SK-N-SH (cell line): ENCODE measurements at regions not wholly inside any gene's neighbourhood (a gene's known extent, or its start where the extent isn't known, plus 50 kb on each side); places are given as distances from the start of the nearest gene placed in this dataset.

Experiments
- GATA2 ChIP-seq: sonication (generic); formaldehyde crosslinking; IDR thresholded peaks from 2 replicates; pipeline ENCODE4 v1.5.0; 2020; ENCODE audit warnings: mild to moderate bottlenecking, missing genetic modification reagents
- POLR2AphosphoS5 ChIP-seq: IDR thresholded peaks from 2 replicates; pipeline ENCODE4 v1.6.1; 2012; ENCODE audit warnings: low read depth, low read length
- RAD21 ChIP-seq: IDR thresholded peaks from 2 replicates; pipeline ENCODE4 v1.6.1; 2012; ENCODE audit warnings: mild to moderate bottlenecking, low read length
- TAF1 ChIP-seq: IDR thresholded peaks from 2 replicates; pipeline ENCODE4 v1.6.1; 2012; ENCODE audit warnings: low read depth, mild to moderate bottlenecking, low read length, moderate library complexity, borderline replicate concordance
- TCF12 ChIP-seq: IDR thresholded peaks from 2 replicates; pipeline ENCODE4 v1.4.0; 2012
- YY1 ChIP-seq: IDR thresholded peaks from 2 replicates; pipeline ENCODE4 v1.4.0; 2012; ENCODE audit warnings: low read depth, mild to moderate bottlenecking
- TF ChIP-seq, protein P1 (sequence below): fragments of 200-600 bp; sonication (generic); IDR thresholded peaks from 2 replicates; pipeline ENCODE4 v1.6.1; 2017; ENCODE audit warnings: antibody characterized with exemption, mild to moderate bottlenecking, moderate library complexity
- TF ChIP-seq, protein P2 (sequence below): IDR thresholded peaks from 2 replicates; pipeline ENCODE4; 2012
- TF ChIP-seq, protein P3 (sequence below): IDR thresholded peaks from 2 replicates; pipeline ENCODE4 v1.4.0; 2012; ENCODE audit warnings: low read depth, borderline replicate concordance

DNA sequence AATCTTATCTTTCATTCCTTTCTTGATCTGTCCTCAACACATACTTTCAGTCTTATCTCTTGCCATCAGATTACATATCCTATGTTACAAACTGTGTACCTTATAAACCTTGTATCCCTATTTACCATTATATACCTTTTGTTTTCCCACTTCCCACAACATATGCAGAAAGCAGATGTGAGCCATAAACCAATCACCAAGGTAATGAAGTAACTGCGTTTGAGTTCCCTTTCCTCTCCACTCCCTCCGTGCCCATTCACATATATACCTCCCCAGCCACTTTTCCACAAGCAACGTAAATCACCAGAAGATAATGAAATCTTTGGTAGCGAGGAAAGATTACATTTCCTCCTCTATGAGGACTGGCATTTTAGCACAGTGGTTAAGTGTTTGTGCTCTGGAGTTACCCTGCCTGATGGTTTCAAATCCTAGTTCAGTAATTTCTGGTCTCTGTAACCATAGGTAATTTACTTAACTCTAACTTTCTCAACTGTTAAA, 55.5 kb upstream of the PHF14 start:
- TF ChIP-seq, protein P1, sequence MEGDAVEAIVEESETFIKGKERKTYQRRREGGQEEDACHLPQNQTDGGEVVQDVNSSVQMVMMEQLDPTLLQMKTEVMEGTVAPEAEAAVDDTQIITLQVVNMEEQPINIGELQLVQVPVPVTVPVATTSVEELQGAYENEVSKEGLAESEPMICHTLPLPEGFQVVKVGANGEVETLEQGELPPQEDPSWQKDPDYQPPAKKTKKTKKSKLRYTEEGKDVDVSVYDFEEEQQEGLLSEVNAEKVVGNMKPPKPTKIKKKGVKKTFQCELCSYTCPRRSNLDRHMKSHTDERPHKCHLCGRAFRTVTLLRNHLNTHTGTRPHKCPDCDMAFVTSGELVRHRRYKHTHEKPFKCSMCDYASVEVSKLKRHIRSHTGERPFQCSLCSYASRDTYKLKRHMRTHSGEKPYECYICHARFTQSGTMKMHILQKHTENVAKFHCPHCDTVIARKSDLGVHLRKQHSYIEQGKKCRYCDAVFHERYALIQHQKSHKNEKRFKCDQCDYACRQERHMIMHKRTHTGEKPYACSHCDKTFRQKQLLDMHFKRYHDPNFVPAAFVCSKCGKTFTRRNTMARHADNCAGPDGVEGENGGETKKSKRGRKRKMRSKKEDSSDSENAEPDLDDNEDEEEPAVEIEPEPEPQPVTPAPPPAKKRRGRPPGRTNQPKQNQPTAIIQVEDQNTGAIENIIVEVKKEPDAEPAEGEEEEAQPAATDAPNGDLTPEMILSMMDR = no peak
- no peak for TF ChIP-seq POLR2AphosphoS5
- no peak for TF ChIP-seq RAD21
- TF ChIP-seq GATA2 (CRISPR knock-in tag) = no peak
- TF ChIP-seq, protein P2, sequence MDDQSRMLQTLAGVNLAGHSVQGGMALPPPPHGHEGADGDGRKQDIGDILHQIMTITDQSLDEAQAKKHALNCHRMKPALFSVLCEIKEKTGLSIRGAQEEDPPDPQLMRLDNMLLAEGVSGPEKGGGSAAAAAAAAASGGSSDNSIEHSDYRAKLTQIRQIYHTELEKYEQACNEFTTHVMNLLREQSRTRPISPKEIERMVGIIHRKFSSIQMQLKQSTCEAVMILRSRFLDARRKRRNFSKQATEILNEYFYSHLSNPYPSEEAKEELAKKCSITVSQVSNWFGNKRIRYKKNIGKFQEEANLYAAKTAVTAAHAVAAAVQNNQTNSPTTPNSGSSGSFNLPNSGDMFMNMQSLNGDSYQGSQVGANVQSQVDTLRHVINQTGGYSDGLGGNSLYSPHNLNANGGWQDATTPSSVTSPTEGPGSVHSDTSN = no peak
- TF ChIP-seq TCF12 = no peak
- no peak for TF ChIP-seq TAF1
- TF ChIP-seq YY1 = no peak
- TF ChIP-seq, protein P3, sequence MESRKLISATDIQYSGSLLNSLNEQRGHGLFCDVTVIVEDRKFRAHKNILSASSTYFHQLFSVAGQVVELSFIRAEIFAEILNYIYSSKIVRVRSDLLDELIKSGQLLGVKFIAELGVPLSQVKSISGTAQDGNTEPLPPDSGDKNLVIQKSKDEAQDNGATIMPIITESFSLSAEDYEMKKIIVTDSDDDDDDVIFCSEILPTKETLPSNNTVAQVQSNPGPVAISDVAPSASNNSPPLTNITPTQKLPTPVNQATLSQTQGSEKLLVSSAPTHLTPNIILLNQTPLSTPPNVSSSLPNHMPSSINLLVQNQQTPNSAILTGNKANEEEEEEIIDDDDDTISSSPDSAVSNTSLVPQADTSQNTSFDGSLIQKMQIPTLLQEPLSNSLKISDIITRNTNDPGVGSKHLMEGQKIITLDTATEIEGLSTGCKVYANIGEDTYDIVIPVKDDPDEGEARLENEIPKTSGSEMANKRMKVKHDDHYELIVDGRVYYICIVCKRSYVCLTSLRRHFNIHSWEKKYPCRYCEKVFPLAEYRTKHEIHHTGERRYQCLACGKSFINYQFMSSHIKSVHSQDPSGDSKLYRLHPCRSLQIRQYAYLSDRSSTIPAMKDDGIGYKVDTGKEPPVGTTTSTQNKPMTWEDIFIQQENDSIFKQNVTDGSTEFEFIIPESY = no peak
